Vagina (tissue), 2 donors: ENCODE measurements at regions not wholly inside any gene's neighbourhood (a gene's known extent, or its start where the extent isn't known, plus 50 kb on each side); places are given as distances from the start of the nearest gene placed in this dataset.

Source experiments
- POLR2A ChIP-seq, 2 donors: fragments of 450-650 bp; IDR thresholded peaks; one replicate each; pipeline ENCODE4 v1.6.1; 2017; ENCODE audit warnings: antibody characterized with exemption in 2 of 2, mild to moderate bottlenecking in 2 of 2, moderate library complexity in 2 of 2
- POLR2AphosphoS5 ChIP-seq, 2 donors: sonication (generic); formaldehyde crosslinking; IDR thresholded peaks; one replicate each; pipeline ENCODE4 v1.9.0; 2017; ENCODE audit warnings: antibody characterized with exemption in 2 of 2, mild to moderate bottlenecking in 2 of 2, low read depth in 1 of 2; ENCODE audit not compliant: insufficient read depth in 1 of 2
- TF ChIP-seq, protein P1 (sequence below), 3 experiments: fragments of 450-650 bp in 2 of 3; fragments of 200-600 bp in 1 of 3; sonication (generic) in 1 of 3; IDR thresholded peaks; one replicate each; pipeline ENCODE4 v1.5.1; 2017 to 2019; ENCODE audit warnings: antibody characterized with exemption in 3 of 3, mild to moderate bottlenecking in 2 of 3, moderate library complexity in 2 of 3

DNA sequence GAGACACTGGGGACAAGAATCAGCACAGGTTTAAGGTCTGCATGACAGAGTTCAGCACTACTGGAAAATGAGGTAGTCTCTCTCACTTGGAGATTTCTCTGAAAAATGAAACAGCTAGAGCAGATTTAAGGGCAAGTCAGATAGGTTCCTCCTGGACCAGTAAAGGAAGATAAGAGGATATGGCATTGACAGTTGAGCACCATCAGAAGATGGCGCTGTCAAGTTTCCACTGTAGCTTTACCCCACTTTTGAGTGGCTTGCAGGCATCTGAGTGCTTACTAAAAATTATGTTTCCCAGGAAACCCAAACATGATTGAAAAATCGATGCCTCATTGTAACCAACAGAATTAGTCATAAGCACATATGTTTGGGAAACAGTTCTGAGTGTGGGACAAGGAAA is 407.2 kb upstream of the UBE2E2 start:
- TF ChIP-seq, protein P1, sequence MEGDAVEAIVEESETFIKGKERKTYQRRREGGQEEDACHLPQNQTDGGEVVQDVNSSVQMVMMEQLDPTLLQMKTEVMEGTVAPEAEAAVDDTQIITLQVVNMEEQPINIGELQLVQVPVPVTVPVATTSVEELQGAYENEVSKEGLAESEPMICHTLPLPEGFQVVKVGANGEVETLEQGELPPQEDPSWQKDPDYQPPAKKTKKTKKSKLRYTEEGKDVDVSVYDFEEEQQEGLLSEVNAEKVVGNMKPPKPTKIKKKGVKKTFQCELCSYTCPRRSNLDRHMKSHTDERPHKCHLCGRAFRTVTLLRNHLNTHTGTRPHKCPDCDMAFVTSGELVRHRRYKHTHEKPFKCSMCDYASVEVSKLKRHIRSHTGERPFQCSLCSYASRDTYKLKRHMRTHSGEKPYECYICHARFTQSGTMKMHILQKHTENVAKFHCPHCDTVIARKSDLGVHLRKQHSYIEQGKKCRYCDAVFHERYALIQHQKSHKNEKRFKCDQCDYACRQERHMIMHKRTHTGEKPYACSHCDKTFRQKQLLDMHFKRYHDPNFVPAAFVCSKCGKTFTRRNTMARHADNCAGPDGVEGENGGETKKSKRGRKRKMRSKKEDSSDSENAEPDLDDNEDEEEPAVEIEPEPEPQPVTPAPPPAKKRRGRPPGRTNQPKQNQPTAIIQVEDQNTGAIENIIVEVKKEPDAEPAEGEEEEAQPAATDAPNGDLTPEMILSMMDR (IDR thresholded peaks at IDR 0.05), result no peak
- TF ChIP-seq POLR2A (IDR thresholded peaks at IDR 0.05), result no peak
- TF ChIP-seq POLR2AphosphoS5 (IDR thresholded peaks at IDR 0.05; ENCODE audit: insufficient read depth in 1 of 2, low read depth in 1 of 2), result no peak
